H9 (cell line): ENCODE measurements at regions not wholly inside any gene's neighbourhood (a gene's known extent, or its start where the extent isn't known, plus 50 kb on each side); places are given as distances from the start of the nearest gene placed in this dataset.

Experiments
- DNase-seq: peaks from one replicate; pipeline ENCODE4 v3.0.0-alpha.2; 2017
- H2AFZ ChIP-seq: one replicate; pipeline ENCODE4 v1.6.1; 2013; ENCODE audit warnings: mild to moderate bottlenecking, low read length, control low read depth, moderate library complexity
- H2AK5ac ChIP-seq: 2 replicates; pipeline ENCODE4 v1.6.1; 2013; ENCODE audit warnings: low read length, control low read depth, mixed read lengths; ENCODE audit not compliant: insufficient read length
- H2BK120ac ChIP-seq: one replicate; pipeline ENCODE4 v1.6.1; 2013; ENCODE audit warnings: low read depth, mild to moderate bottlenecking, low read length, control low read depth, inconsistent platforms; ENCODE audit not compliant: poor library complexity, severe bottlenecking
- H2BK12ac ChIP-seq: 2 replicates; pipeline ENCODE4 v1.6.1; 2013; ENCODE audit warnings: low read length, control low read depth, mixed read lengths, low read depth; ENCODE audit not compliant: insufficient read length
- H2BK15ac ChIP-seq: 2 replicates; pipeline ENCODE4 v1.6.1; 2013; ENCODE audit warnings: low read depth, low read length, control low read depth
- H2BK20ac ChIP-seq: one replicate; pipeline ENCODE4 v1.6.1; 2013; ENCODE audit warnings: low read depth, mild to moderate bottlenecking, low read length, control low read depth, inconsistent platforms; ENCODE audit not compliant: poor library complexity, severe bottlenecking
- H2BK5ac ChIP-seq: 2 replicates; pipeline ENCODE4 v1.6.1; 2013; ENCODE audit warnings: low read length, control low read depth, mixed read lengths; ENCODE audit not compliant: insufficient read length
- H3K14ac ChIP-seq: 2 replicates; pipeline ENCODE4 v1.6.1; 2013; ENCODE audit warnings: low read length, control low read depth; ENCODE audit not compliant: insufficient read depth
- H3K18ac ChIP-seq: 2 replicates; pipeline ENCODE4 v1.6.1; 2013; ENCODE audit warnings: low read depth, mild to moderate bottlenecking, mixed read lengths, low read length, control low read depth; ENCODE audit not compliant: insufficient read length
- H3K23ac ChIP-seq: 2 replicates; pipeline ENCODE4 v1.6.1; 2013; ENCODE audit warnings: low read length, control low read depth, mixed read lengths, low read depth; ENCODE audit not compliant: insufficient read length
- H3K23me2 ChIP-seq: 2 replicates; pipeline ENCODE4 v1.6.1; 2013; ENCODE audit warnings: low read depth, mild to moderate bottlenecking, mixed read lengths, low read length, control low read depth; ENCODE audit not compliant: insufficient read length, poor library complexity, severe bottlenecking
- H3K27ac ChIP-seq: 2 replicates; pipeline ENCODE4 v1.5.1; 2013; ENCODE audit warnings: low read length, control low read depth, mixed read lengths, low read depth; ENCODE audit not compliant: insufficient read length
- H3K27me3 ChIP-seq: 2 replicates; pipeline ENCODE4 v1.6.1; 2013; ENCODE audit warnings: low read length, control low read depth, inconsistent platforms; ENCODE audit not compliant: insufficient read depth
- H3K4ac ChIP-seq: 2 replicates; pipeline ENCODE4 v1.6.1; 2013; ENCODE audit warnings: low read depth, mild to moderate bottlenecking, control low read depth, inconsistent platforms, low read length, moderate library complexity
- H3K4me1 ChIP-seq: 2 replicates; pipeline ENCODE4 v1.6.1; 2013; ENCODE audit warnings: low read length, control low read depth, inconsistent platforms; ENCODE audit not compliant: insufficient read depth
- H3K4me2 ChIP-seq: 2 replicates; pipeline ENCODE4 v1.6.1; 2013; ENCODE audit warnings: low read length, control low read depth, mixed read lengths; ENCODE audit not compliant: insufficient read length, insufficient read depth
- H3K56ac ChIP-seq: 2 replicates; pipeline ENCODE4 v1.6.1; 2013; ENCODE audit warnings: low read depth, mild to moderate bottlenecking, mixed read lengths, low read length, control low read depth; ENCODE audit not compliant: insufficient read length
- H3K79me1 ChIP-seq: 2 replicates; pipeline ENCODE4 v1.6.1; 2013; ENCODE audit warnings: low read depth, mild to moderate bottlenecking, moderate library complexity, low read length, control low read depth, inconsistent platforms; ENCODE audit not compliant: insufficient read depth, poor library complexity, severe bottlenecking
- H3K79me2 ChIP-seq: 2 replicates; pipeline ENCODE4 v1.6.1; 2013; ENCODE audit warnings: low read length, control low read depth, inconsistent platforms; ENCODE audit not compliant: insufficient read depth
- H3K9ac ChIP-seq: 2 replicates; pipeline ENCODE4 v1.6.1; 2013; ENCODE audit warnings: low read length, control low read depth, mixed read lengths; ENCODE audit not compliant: insufficient read length; ENCODE audit errors: extremely low read depth
- H3K9me3 ChIP-seq: one replicate; pipeline ENCODE4 v1.6.1; 2013; ENCODE audit warnings: low read depth, low read length, inconsistent platforms; ENCODE audit not compliant: control insufficient read depth
- H3T11ph ChIP-seq: one replicate; pipeline ENCODE4 v1.6.1; 2013; ENCODE audit warnings: mild to moderate bottlenecking, low read length, control low read depth, inconsistent platforms
- H4K20me1 ChIP-seq: one replicate; pipeline ENCODE4 v1.6.1; 2013; ENCODE audit not compliant: control insufficient read depth, insufficient read length, insufficient read depth
- H4K5ac ChIP-seq: 2 replicates; pipeline ENCODE4 v1.6.1; 2013; ENCODE audit warnings: low read depth, mild to moderate bottlenecking, mixed read lengths, low read length, control low read depth; ENCODE audit not compliant: insufficient read length
- H4K8ac ChIP-seq: replicated peaks from 2 replicates; pipeline ENCODE4 v1.6.1; 2013; ENCODE audit warnings: low read length, control low read depth, mixed read lengths, low read depth; ENCODE audit not compliant: insufficient read length
- H4K91ac ChIP-seq: 2 replicates; pipeline ENCODE4 v1.6.1; 2013; ENCODE audit warnings: low read depth, mild to moderate bottlenecking, moderate library complexity, mixed read lengths, low read length, control low read depth; ENCODE audit not compliant: insufficient read length
- H3K27ac Mint-ChIP-seq, 3 experiments: 2 replicates in 2 of 3; 3 replicates in 1 of 3; pipeline ENCODE4 v1.8.0; 2020 to 2021; ENCODE audit warnings: mixed read lengths in 3 of 3, mild to moderate bottlenecking in 1 of 3, moderate library complexity in 1 of 3
- H3K27me3 Mint-ChIP-seq: 2 replicates; pipeline ENCODE4 v1.8.0; 2021; ENCODE audit warnings: low read depth, mild to moderate bottlenecking, moderate library complexity, mixed read lengths
- H3K36me3 Mint-ChIP-seq, 3 experiments: 2 replicates in 2 of 3; 3 replicates in 1 of 3; pipeline ENCODE4 v1.8.0; 2020 to 2021; ENCODE audit warnings: low read depth in 3 of 3, mixed read lengths in 3 of 3; ENCODE audit not compliant: insufficient read depth in 1 of 3
- H3K4me1 Mint-ChIP-seq, 2 experiments: 2 replicates each; pipeline ENCODE4 v1.8.0; 2020; ENCODE audit warnings: mixed read lengths in 2 of 2
- H3K4me3 Mint-ChIP-seq, 2 experiments: 2 replicates in 1 of 2; 3 replicates in 1 of 2; pipeline ENCODE4 v1.8.0; 2020 to 2021; ENCODE audit warnings: mild to moderate bottlenecking in 2 of 2, mixed read lengths in 2 of 2, moderate library complexity in 1 of 2
- H3K9me3 Mint-ChIP-seq, 2 experiments: 2 replicates in 1 of 2; 3 replicates in 1 of 2; pipeline ENCODE4 v1.8.0; 2020; ENCODE audit warnings: mild to moderate bottlenecking in 2 of 2, mixed read lengths in 2 of 2, moderate library complexity in 1 of 2
- CTCF ChIP-seq: fragments of 200-600 bp; sonication (generic); conservative IDR thresholded peaks from 3 replicates; pipeline ENCODE4 v1.8.0; 2021; ENCODE audit warnings: antibody characterized with exemption, mild to moderate bottlenecking
- WGBS: extraction: QIAGEN DNeasy Blood & Tissue Kit; methylation state at CpG from one replicate; pipeline ENCODE4 v1.1.7; 2013; ENCODE audit warnings: missing lambda C conversion rate, low lambda C conversion rate, mixed read lengths; ENCODE audit not compliant: insufficient read length; ENCODE audit errors: extremely low coverage; 5-methylcytosine and 5-hydroxymethylcytosine counted together

- no peak overlapping the region for H2BK5ac ChIP-seq
- no peak overlapping the region for H4K8ac ChIP-seq
- no peak overlapping the region for H3K23ac ChIP-seq
- Mint-ChIP-seq H3K9me3 (no peaks in the 10 kb centered on the region; a peak in 1 of 5 replicates), H3K4me3 (no peak overlapping the region), H3K36me3 (no peaks in the 10 kb centered on the region), H3K27ac (no peak overlapping the region), H3K27me3 (peaks cover 17% of the 10 kb centered on the region), H3K4me1 (peaks cover 26 to 31% of the 10 kb centered on the region in 2 experiments)
- H3K18ac ChIP-seq, result no peak overlapping the region
- no peak overlapping the region for H2BK20ac ChIP-seq
- H4K20me1 ChIP-seq, result no peaks in the 10 kb centered on the region
- no peak overlapping the region for H3K9ac ChIP-seq
- no peak overlapping the region for H4K5ac ChIP-seq
- H2AFZ ChIP-seq, result no peak overlapping the region
- H3K27me3 ChIP-seq, result no peaks in the 10 kb centered on the region
- H2AK5ac ChIP-seq, result no peak overlapping the region
- no peaks in the 10 kb centered on the region for H3K79me1 ChIP-seq
- H2BK15ac ChIP-seq, result no peak overlapping the region
- no peak overlapping the region for H3K56ac ChIP-seq
- no peak overlapping the region for H3K4me2 ChIP-seq
- no peak overlapping the region for H3K14ac ChIP-seq
- no CpG with 5 or more reads among the region's 6 CpGs for WGBS
- H3K4ac ChIP-seq, result no peak overlapping the region
- H3T11ph ChIP-seq, result no peak overlapping the region
- H2BK12ac ChIP-seq, result no peak overlapping the region
- H3K27ac ChIP-seq, result no peak overlapping the region
- TF ChIP-seq CTCF, result no peak
- no peak overlapping the region for H2BK120ac ChIP-seq
- no peaks in the 10 kb centered on the region for H3K9me3 ChIP-seq
- no peaks in the 10 kb centered on the region for H3K23me2 ChIP-seq
- H3K4me1 ChIP-seq, result peaks cover 6% of the 10 kb centered on the region; the same call in 1 of the 2 replicates
- no peak overlapping the region for H4K91ac ChIP-seq
- H3K79me2 ChIP-seq, result no peaks in the 10 kb centered on the region
- DNase-seq, result no peak
These were observed 82.6 kb upstream of the AUTS2 start for GRCh38 chr7:69515495-69516212.
